NT2/D1 (cell line): ENCODE measurements at regions not wholly inside any gene's neighbourhood (a gene's known extent, or its start where the extent isn't known, plus 50 kb on each side); places are given as distances from the start of the nearest gene placed in this dataset.

Source experiments
- YY1 ChIP-seq: IDR thresholded peaks from 2 replicates; pipeline ENCODE4 v1.6.1; 2011; ENCODE audit not compliant: insufficient read length, insufficient read depth
- ZNF274 ChIP-seq: IDR thresholded peaks from 2 replicates; pipeline ENCODE4 v1.6.1; 2011; ENCODE audit warnings: mild to moderate bottlenecking, low read depth, low read length

- TF ChIP-seq ZNF274 (no peak), YY1 (no peak)
Observed at GRCh38 chr1:95370691-95371562, 136.9 kb downstream of the RWDD3 start.
